Duodenal mucosa (tissue), 2 donors: ENCODE measurements at regions not wholly inside any gene's neighbourhood (a gene's known extent, or its start where the extent isn't known, plus 50 kb on each side); places are given as distances from the start of the nearest gene placed in this dataset.

Experiments used
- H3K27ac ChIP-seq: one replicate; pipeline ENCODE4 v1.7.0; 2013; ENCODE audit warnings: low read depth, low read length
- H3K27me3 ChIP-seq, 2 donors: one replicate each; pipeline ENCODE4 v1.7.0; 2013; ENCODE audit warnings: low read length in 2 of 2, control low read depth in 1 of 2; ENCODE audit not compliant: insufficient read depth in 2 of 2, control insufficient read depth in 1 of 2
- H3K36me3 ChIP-seq, 2 donors: one replicate each; pipeline ENCODE4 v1.7.0; 2013; ENCODE audit warnings: low read length in 2 of 2, control low read depth in 1 of 2; ENCODE audit not compliant: insufficient read depth in 2 of 2, control insufficient read depth in 1 of 2
- H3K4me1 ChIP-seq, 2 donors: one replicate each; pipeline ENCODE4 v1.7.0; 2013; ENCODE audit warnings: low read length in 2 of 2, control low read depth in 1 of 2; ENCODE audit not compliant: insufficient read depth in 2 of 2, control insufficient read depth in 1 of 2
- H3K4me3 ChIP-seq, 2 donors: one replicate each; pipeline ENCODE4 v1.7.0; 2013; ENCODE audit warnings: low read length in 2 of 2, low read depth in 1 of 2
- H3K9ac ChIP-seq, 2 donors: one replicate each; pipeline ENCODE4 v1.7.0; 2013; ENCODE audit warnings: low read length in 2 of 2, low read depth in 1 of 2
- H3K9me3 ChIP-seq, 2 donors: one replicate each; pipeline ENCODE4 v1.7.0; 2013; ENCODE audit warnings: low read length in 2 of 2, control low read depth in 1 of 2; ENCODE audit not compliant: control insufficient read depth in 1 of 2

DNA sequence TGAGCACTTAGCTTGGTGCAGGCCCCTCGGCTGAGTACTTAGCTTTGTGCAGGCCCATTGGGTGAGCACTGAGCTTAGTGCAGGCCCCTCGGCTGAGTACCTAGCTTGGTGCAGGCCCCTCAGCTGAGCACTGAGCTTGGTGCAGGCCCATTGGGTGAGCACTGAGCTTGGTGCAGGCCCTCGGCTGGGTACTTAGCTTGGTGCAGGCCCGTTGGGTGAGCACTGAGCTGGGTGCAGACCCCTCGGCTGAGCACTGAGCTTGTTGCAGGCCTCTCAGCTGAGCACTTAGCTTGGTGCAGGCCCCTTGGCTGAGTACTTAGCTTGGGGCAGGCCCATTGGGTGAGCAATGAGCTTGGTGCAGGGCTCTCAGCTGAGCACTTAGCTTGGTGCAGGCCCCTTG lies 387.1 kb downstream of the THBS2 start:
- Histone ChIP-seq H3K27me3 (peaks cover 0 to 5% of the 10 kb centered on the region in 2 donors), H3K27ac (no peak overlapping the region), H3K9ac (no peak overlapping the region), H3K4me3 (no peak overlapping the region), H3K36me3 (no peaks in the 10 kb centered on the region), H3K9me3 (no peaks in the 10 kb centered on the region), H3K4me1 (peaks cover 0 to 5% of the 10 kb centered on the region in 2 donors)

DNA sequence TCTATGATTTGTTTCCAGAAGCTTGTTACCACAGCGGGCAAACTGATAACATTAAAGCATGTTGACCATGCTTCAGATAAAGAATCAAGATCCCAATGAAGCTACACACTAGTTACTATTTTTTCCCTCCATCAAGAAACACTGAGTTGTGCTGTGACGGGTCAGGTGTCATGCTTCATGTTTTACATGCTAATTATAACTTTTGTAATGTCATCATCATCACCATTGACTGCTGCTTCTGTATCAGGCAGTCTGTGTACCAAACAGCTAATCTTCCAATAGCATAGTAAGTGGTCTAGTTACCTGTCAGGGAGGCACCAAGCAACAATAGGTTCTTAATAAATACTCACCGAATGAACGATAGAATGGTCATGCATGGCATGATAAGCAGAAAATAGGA lies 388.1 kb downstream of the THBS2 start:
- H3K27ac ChIP-seq: no peak overlapping the region
- H3K36me3 ChIP-seq: no peaks in the 10 kb centered on the region
- no peaks in the 10 kb centered on the region for H3K27me3 ChIP-seq
- H3K9me3 ChIP-seq: no peaks in the 10 kb centered on the region
- no peaks in the 10 kb centered on the region for H3K4me1 ChIP-seq
- H3K4me3 ChIP-seq: no peak overlapping the region
- no peak overlapping the region for H3K9ac ChIP-seq

DNA sequence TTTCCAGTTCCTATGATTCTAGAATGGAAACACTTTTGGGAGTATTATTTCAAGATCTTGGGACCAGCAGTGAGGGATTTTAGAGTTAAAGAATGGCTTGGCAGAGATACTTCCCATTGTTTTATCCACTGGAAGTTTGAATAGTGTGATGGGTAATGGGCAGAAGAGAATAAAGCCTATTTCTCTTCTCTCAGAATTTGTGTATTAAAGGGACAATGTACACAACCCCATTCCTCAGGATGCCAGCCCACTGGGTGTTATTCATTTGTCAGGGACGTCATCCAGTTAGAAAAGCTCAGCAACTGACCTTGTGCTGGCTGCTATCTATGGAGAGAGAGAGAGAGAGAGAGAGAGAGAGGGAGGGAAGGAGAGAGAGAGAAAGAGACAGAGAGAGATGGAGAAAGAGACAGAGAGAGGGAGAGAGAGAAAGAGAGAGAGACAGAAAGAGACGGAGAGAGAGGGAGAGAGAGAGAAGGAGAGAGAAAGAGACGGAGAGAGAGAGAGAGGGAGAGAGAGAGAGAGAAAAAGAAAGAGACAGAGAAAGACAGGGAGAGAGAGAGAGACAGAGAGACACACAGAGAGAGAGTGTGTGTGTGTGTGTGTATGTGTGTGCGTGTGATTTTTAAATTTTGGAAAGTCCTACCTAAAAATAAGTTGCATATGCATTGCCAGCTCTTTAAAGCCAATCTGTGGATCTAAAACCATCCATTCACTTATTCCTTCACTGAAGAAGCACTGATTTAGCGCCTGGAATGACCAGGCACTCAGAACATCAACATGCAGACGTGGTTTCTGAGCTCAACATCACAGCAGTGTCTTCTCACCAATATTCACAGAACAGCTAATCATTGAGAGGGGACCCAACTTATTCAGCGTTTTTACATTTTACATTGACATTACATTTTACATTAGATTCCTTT lies 388.8 kb downstream of the THBS2 start:
- Histone ChIP-seq H3K4me1 (no peaks in the 10 kb centered on the region), H3K9ac (no peak overlapping the region), H3K36me3 (no peaks in the 10 kb centered on the region), H3K4me3 (no peak overlapping the region), H3K9me3 (no peaks in the 10 kb centered on the region), H3K27ac (no peak overlapping the region), H3K27me3 (no peaks in the 10 kb centered on the region)

DNA sequence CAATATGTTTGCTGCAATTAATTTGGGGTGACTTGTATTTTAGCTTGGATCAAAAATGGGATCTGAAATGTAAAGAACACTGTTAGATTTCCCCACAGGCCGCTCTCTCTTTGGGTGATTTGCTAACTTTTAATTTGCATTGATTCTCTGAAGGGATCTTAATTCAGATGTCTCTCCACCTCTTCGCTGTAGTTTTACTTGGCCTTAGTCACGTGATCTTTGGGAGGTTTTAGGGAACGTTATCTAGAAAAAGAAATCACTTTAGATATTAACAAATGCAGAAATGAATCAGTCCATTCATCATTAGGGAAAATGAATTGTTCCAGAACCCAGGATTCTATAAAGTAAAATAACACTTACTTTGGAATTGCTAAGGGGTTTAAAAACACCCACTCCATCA lies 390.2 kb downstream of the THBS2 start:
- H3K9ac ChIP-seq: no peak overlapping the region
- no peaks in the 10 kb centered on the region for H3K27me3 ChIP-seq
- no peaks in the 10 kb centered on the region for H3K4me1 ChIP-seq
- H3K36me3 ChIP-seq: no peaks in the 10 kb centered on the region
- no peak overlapping the region for H3K4me3 ChIP-seq
- no peaks in the 10 kb centered on the region for H3K9me3 ChIP-seq
- no peak overlapping the region for H3K27ac ChIP-seq

DNA sequence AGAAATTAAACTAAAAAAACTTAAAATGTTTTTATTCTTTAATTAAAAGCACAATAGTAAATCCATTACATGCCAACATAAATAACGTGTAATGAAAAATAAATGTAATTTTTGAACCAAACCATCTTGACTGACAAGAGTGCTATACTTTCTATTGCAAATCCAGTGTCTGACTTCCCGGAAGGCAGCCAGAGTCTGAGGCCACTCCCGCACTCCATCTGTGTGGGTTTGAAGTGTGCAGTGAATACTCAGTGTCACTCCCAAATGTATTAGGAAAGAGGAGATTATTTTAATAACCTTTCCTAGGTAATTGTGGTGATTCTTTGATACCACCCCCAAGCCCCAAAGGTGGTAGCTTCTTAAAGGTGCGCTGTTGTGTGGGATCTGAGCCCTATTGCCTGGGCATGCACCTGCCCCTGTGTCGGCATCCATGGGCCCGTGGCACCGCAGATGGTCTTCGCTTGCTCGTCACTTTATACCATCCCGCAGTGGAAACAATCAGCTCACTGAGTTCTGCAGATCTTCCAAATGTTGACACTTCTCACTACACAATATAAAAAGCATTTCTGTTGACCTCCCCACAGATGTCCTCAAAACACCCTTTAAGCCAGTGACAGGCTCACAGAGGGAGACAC lies 391.2 kb downstream of the THBS2 start:
- Histone ChIP-seq H3K4me3 (no peak overlapping the region), H3K9me3 (no peaks in the 10 kb centered on the region), H3K4me1 (no peaks in the 10 kb centered on the region), H3K9ac (no peak overlapping the region), H3K36me3 (no peaks in the 10 kb centered on the region), H3K27me3 (no peaks in the 10 kb centered on the region), H3K27ac (no peak overlapping the region)

DNA sequence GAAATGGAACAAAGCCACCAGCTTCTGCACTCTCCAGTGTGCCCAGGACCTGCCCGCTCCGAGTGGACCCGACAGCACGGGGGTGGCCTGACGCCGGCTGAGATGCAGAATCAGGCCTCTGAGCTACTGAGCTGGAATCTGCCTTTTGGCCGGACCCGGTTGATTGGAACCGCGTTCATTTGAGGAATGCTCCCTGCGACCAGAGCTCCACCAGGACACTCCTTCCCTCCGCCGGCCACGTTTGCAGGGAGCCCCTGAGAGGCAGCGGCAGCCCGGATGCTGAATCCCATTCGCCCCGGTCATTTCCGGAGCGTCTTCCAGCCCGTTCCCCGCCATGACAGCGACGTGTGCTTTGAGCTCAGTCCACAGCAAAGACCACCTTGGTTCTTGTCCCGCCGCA lies 392.7 kb downstream of the THBS2 start:
- Histone ChIP-seq H3K4me1 (no peaks in the 10 kb centered on the region), H3K27me3 (no peaks in the 10 kb centered on the region), H3K36me3 (no peaks in the 10 kb centered on the region), H3K9ac (no peak overlapping the region), H3K4me3 (no peak overlapping the region), H3K9me3 (no peaks in the 10 kb centered on the region), H3K27ac (no peak overlapping the region)

DNA sequence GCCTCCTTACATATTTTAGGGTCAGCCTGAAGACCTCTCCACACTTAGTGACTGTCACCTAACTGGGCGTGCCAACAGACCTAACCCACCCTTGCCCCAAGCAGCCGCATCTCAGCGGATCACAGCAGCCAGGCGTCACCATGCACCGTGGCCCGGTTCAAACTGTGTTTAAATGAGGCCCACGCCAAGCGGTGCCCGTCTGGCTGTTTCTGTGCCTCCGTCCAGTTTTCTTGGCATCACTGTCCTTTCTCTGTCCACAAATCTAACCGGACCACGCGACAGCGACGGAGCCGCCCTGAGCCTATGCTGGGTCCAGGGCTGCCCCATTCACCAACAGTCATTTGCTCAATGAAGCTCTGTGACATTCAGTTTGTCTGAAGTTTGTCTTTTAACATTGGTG lies 393.3 kb downstream of the THBS2 start:
- Histone ChIP-seq H3K9me3 (no peaks in the 10 kb centered on the region), H3K27me3 (no peaks in the 10 kb centered on the region), H3K27ac (no peak overlapping the region), H3K9ac (no peak overlapping the region), H3K4me3 (no peak overlapping the region), H3K36me3 (no peaks in the 10 kb centered on the region), H3K4me1 (no peaks in the 10 kb centered on the region)

DNA sequence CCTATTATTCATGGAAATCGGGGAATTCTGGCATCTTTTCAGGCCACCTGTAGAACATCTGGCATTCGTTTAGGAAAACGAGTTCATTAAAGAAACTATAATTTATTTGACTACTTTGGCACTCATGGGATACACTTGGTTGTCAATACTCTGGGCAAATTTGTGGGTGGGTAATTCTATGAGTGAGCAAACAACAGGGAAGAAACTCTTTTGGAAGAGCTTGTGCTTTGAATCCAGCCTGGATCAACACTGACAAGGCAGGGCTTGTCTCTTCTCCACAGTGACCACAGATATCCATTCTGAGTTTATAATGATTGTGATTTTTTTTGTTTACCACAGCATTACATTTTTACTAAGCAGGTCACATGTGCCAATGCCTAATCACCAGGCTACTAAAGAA lies 394.7 kb downstream of the THBS2 start:
- H3K27ac ChIP-seq: no peak overlapping the region
- no peak overlapping the region for H3K9ac ChIP-seq
- no peak overlapping the region for H3K4me3 ChIP-seq
- no peaks in the 10 kb centered on the region for H3K27me3 ChIP-seq
- no peaks in the 10 kb centered on the region for H3K36me3 ChIP-seq
- no peaks in the 10 kb centered on the region for H3K9me3 ChIP-seq
- no peaks in the 10 kb centered on the region for H3K4me1 ChIP-seq

DNA sequence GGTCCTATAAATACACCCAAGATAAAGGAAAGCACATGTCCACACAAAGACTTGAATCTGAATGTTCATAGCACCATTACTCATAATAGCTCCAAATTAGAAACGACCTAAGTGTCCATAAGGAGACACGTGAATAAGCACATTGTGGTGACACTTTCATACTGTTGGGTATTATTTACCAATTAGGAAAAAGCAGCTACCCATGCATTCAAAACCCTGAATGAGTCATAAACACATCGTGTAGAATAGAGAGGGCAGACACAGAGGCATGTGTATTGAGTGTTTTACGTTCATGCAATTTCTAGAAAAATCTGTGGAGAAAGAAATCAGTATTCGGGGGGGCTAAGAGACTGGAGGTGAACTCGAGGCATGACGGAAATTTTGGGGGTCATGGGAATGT lies 396.7 kb downstream of the THBS2 start:
- Histone ChIP-seq H3K9ac (no peak overlapping the region), H3K9me3 (no peaks in the 10 kb centered on the region), H3K4me3 (no peak overlapping the region), H3K4me1 (no peaks in the 10 kb centered on the region), H3K36me3 (no peaks in the 10 kb centered on the region), H3K27me3 (no peaks in the 10 kb centered on the region), H3K27ac (no peak overlapping the region)

DNA sequence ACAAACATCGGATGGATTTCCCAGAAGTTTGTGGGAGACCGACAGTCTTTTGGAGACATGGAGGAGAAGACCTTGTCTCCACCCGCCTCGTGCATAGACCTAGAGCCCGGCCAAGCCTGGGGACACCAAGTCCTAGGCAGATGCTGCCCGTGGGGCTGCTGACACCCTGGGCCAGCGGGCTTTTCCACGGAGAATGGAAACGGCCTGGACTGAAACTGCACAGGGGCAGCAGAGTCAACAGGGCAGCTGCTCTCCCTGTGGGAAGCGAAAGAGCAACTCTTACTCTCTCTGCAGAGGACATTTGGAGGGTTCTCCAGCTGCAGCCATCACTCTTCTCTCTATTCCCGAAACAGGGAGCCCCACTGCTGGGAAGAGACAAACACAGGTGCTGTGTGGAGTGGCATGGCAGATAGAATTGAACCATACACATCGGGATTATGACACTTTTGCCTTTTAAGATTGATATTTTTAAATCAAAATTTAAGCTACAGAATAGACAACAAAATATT lies 401.2 kb downstream of the THBS2 start:
- Histone ChIP-seq H3K4me3 (no peak overlapping the region), H3K9ac (no peak overlapping the region)

More for the DNA sequence above, 401.2 kb downstream of the THBS2 start:
- Histone ChIP-seq H3K4me1 (no peaks in the 10 kb centered on the region), H3K36me3 (no peaks in the 10 kb centered on the region), H3K27me3 (no peaks in the 10 kb centered on the region), H3K27ac (no peak overlapping the region), H3K9me3 (no peaks in the 10 kb centered on the region)
